GM18499 (cell line): ENCODE measurements at regions not wholly inside any gene's neighbourhood (a gene's known extent, or its start where the extent isn't known, plus 50 kb on each side); places are given as distances from the start of the nearest gene placed in this dataset.
A peak's percentile ranks its signal among the peaks of the same experiment; 100 is the strongest.
"Not testable (repeated sequence)": the region's sequence is repeated elsewhere in the genome, so short reads cannot be mapped to it uniquely, and the experiment has no call there.

Experiments
- ATAC-seq: cut with Tn5 transposase; IDR thresholded peaks from one replicate; pipeline ENCODE4 v1.9.1; 2021; ENCODE audit warnings: moderate number of reproducible peaks; ENCODE audit not compliant: insufficient read depth, unreplicated experiment

DNA sequence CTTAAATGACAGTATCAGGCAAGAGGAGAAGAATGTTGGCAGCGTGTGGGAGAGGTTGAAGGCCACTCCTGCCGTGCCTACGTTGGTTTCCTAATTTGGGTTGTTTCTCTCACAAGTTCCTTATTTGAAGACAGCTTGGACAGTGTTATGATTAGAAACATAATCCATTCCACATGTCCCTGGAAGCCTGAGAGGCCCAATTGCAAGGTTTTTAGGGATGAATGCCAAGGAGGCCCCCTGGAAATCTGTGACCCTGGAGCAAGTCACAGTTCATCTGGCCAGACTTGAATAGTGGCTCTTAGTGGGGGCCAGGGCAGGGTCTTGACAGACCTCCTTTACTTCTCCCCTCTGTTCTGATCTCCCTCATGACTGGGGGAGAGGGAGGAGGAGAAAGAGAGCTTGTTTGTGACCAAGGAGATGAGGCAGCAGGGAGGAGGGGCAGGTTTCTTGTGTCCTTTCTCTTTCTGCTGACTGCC is 584.4 kb upstream of the TBL1XR1 start:
- ATAC-seq = no peak

DNA sequence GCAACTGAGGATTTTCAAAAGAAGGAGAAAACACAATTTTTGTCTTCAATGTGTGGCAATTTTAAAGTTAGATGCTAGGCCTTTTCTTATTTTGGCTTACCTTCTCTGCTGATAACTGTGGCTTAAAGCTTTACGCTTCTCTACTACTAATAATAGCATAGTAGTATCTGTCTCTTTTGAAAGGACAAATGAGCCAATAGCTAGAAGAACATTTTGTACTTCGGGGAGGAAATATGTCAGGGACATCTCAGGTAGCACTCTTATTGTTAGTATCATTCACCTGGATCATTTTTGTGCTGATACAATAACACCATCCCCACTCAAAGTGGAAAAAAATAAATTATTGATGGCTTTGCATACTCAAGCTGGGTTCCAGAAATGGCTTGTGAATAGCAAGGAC is 586.1 kb upstream of the TBL1XR1 start:
- ATAC-seq = no peak

GRCh38 chr3:177783767-177784166 is 586.5 kb upstream of the TBL1XR1 start:
- no peak for ATAC-seq

- peak; percentile 90 for ATAC-seq
These were observed 590.2 kb upstream of the TBL1XR1 start for GRCh38 chr3:177787279-177788041.

DNA sequence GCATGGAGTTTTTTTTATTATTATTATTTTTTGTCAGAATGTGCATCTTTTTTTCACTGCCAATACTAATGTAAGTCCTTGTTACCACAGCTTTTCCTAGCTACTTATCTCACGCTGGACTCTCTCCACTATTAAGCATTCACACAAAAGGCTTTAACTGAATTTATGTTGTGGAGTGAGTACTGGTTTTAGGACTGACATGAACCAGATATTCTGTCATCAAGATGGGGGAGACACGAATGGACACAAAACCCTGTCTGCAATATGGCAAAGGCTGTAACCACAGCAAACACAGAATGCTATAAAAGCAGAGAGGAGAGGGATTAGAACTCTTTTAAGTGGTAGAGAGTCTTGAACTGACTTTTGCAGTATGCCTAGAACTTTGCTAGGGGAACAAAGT is 592.2 kb upstream of the TBL1XR1 start:
- no peak for ATAC-seq

DNA sequence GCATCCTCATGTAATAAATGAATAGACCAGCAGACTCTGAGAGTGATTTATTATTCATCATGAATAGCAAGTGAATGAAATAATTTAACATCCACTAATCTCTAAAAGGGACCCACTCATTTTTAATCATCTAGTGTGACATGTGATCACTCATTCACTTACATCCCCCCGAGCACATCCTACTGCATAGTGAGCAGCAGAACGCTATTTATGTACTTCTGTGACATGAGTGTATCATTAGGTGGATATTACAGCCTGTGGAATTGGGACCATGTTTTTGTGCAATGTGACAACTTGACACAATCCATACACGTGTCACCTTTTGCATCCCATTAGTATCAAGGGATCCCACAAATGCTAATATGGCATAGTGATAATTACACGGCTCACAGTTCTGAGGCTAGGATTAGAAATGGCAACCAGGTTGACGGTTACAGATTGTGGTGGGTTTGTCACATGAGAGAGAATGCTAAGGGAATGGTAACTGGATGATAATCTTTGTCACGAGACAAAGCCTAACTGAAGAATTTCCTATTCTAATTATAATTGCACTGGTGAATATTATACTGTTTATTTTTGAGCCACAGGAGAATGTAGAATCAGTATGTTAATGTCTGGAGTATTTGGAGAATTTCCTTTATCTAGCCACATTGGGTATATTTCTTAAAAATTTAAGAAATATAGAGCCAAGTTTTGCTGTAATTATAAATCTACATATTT is 595.2 kb upstream of the TBL1XR1 start:
- ATAC-seq = no peak

DNA sequence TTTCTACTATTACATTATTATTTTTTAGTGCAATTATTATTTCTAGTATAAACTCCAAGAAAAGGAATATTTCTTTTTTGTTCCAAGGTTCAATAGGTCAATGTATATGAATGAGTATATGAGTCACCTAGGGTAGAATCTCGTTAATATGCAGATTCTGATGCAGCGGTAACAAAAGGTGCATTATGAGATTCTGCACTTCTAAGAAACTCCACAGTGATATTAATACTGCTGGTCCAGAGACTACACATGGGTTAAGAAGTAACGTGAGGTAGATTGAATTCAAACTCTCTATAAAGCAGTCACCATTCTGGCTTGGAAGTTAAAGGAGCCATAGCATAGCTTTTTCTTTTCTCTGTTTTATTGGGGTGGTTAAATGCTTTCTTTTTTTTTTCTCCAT is 596.2 kb upstream of the TBL1XR1 start:
- no peak for ATAC-seq

DNA sequence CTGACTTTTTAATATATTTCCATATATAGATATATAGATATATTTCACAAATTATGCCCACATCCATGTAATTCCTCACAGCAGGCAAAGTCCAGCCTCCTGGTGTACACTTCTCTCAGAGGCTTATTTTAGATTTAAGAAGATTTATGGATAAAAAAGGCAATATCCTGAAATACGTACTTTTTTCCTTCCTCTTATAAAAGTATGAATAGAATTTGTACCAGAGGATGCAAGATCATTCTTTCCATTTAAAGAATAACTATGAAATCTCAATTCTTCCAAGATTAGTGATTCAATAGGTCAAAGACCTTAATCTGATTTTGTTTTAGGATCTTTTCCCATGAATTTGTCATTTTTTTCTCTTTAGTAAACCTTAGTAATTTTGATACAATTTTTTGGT is 597.9 kb upstream of the TBL1XR1 start:
- no peak for ATAC-seq

DNA sequence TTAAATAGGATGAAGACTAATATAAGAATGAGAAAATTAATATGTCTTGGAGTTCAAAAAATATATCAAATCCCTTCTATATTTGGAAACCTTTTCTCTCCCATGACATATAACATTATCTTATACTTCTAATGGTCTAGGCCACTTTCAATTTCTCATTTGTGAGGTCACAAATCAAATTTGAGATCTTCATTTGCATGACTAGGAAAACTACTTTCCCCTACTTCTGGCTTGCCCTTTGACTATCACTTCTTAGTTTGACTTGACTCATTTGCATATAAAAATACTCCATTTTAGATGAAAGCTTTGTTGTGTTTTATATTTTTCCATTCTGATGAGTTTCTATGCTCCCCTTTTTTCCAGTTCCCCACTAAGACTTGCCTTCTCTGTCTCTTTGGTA is 598.6 kb upstream of the TBL1XR1 start:
- ATAC-seq = no peak

GRCh38 chr3:177800147-177800546 is 602.9 kb upstream of the TBL1XR1 start:
- ATAC-seq = not testable (repeated sequence)

GRCh38 chr3:177800561-177800960 is 603.3 kb upstream of the TBL1XR1 start:
- ATAC-seq = no peak

- ATAC-seq = no peak
These were observed 605.0 kb upstream of the TBL1XR1 start for GRCh38 chr3:177802151-177802900.

DNA sequence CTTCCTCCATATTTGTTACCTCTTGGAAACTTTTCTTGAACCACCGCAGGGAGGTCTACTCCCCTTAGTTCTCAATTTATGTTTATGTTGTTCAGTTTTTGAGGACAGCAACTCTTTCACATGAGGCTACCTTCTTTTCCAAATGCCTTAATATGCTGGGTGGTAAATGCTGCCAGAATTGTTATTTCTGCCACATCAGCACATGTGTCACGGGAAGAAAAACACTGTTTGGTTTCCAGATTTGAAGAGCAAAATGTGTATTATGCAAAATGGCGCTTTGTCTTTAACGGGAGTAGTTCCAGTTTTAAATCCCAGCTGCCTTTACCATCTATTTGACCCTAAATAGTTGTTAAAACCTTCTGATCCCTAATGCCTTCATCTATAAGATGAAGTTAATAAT is 606.2 kb upstream of the TBL1XR1 start:
- ATAC-seq = no peak

DNA sequence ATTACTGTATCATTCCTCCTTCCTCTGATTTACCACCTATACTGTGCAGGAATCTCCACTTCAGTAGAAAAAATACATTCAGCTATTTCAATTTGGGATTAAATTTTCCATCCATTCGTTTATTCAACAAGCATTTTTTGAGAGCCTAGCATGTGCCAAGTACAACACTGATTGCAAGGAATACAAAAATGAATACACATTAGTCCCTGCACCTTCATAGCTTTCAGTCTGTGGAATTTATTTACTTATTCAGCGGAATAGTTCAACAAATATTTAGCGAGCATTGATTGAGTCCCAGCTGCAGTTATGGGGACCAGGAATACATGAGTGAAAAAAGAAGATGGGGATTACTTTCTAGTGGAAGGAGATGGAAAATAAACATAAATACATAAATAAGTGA is 606.8 kb upstream of the TBL1XR1 start:
- no peak for ATAC-seq

GRCh38 chr3:177804646-177805045 is 607.4 kb upstream of the TBL1XR1 start:
- ATAC-seq = no peak

DNA sequence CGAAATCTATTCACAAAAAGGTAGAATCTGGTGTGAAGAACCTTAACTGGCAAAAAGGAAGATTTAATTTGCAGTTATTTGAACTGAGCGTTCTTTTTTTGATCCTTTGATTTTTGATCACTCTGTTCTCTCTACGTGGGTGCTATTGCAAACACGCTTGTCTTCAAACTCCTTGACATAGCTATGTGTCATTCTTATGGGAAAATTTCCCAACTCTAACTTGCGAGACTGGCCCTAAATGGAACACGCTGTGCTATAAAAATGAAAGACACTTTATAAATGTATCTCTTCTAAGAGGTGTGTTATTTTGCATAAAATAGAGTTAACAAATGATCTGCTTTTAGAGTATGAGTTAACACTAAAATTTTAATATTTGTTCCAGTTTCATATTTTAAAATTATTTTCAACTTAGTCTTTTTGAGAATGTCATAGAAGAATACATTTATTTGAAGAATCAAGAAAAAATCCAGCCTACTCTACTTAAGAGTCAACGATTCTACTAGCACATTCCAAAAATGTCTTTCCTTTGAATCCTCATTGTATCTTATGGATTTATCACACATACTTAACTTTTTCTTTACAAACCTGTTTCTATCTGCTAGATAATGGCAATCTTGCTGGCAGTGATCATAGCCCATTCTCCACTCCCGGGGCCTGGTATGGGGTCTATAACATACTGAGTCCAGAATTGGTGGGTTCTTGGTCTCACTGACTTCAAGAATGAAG is 610.0 kb upstream of the TBL1XR1 start:
- ATAC-seq = no peak

- ATAC-seq = not testable (repeated sequence)
These were observed 611.7 kb upstream of the TBL1XR1 start for GRCh38 chr3:177808928-177809478.

DNA sequence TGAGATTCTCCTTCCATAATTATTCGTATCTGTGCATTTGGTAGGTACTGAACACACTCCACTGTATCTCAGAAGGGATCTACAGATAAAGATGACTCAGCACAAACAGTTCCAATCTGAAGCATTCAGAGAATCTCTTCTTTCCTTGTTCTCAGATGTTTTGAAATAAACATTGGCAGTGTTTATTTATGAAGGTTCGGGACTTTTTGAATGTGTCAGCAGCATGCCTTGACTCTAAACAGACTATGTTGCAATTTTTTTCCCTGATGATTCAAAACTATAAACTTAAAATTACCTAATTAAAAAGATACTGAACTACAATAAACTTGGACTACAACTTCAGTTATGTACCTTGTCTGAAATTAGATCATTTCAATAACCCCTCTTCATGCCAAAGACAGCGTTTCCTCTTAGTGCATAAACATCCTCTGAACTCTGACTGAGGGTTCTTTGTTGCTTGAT is 612.9 kb upstream of the TBL1XR1 start:
- ATAC-seq = no peak

DNA sequence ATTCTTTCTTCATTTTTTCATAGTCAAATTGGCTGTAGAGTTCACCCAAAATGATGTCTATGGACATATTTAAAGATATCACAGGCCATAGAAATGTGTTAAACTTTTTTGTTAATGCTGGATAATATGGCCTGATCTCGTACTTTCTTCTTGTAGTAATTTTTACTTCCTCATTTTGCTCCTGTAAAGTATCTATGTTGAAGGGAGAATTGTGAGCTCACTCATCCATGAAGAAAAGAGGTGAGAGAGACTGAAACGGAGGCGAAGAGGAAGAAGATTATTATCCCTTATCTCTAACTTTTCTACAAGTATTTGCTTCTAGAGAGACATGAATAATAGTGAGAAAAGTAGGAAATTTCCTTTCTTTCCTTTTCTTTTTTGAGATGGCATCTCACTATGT is 613.8 kb upstream of the TBL1XR1 start:
- ATAC-seq = no peak

DNA sequence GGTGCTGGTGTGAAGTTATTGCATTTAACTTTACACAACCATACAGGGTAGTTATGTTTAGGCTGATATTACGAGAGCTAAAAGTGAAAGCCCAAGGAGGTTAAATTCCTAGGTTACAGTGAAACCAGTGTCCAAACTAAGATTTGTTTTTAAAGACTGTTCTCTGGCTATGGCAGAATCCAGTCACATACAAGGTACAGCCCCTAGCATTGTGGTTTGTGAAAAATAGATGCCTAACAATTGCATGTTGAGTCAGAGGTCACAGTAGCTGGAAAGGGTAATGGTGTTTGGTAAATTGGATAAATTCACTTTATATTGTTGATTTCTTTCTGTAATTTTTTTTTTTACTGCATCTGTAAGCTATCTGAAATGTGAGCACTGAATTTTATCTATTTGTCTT is 614.6 kb upstream of the TBL1XR1 start:
- ATAC-seq = no peak
